Ovary (tissue), 3 donors: ENCODE measurements at regions not wholly inside any gene's neighbourhood (a gene's known extent, or its start where the extent isn't known, plus 50 kb on each side); places are given as distances from the start of the nearest gene placed in this dataset.

ENCODE experiments used
- CTCF ChIP-seq, 3 donors: fragments of 450-650 bp in 2 of 3; fragments of 200-600 bp in 1 of 3; IDR thresholded peaks; one replicate each; pipeline versions ENCODE4 v1.5.1 to v1.8.0; 2016 to 2022; ENCODE audit warnings: antibody characterized with exemption in 3 of 3, mild to moderate bottlenecking in 1 of 3
- POLR2A ChIP-seq: fragments of 450-650 bp; IDR thresholded peaks from one replicate; pipeline ENCODE4 v1.6.1; 2017; ENCODE audit warnings: antibody characterized with exemption, mild to moderate bottlenecking, moderate library complexity
- donor health status: DM: no; HTN: no; CAD: no.

GRCh38 chr12:89844539-89844938 is 135.9 kb upstream of the ATP2B1 start:
- no peak for TF ChIP-seq CTCF (IDR thresholded peaks at IDR 0.05)
- TF ChIP-seq POLR2A = no peak
